NB4 (cell line): ENCODE measurements at regions not wholly inside any gene's neighbourhood (a gene's known extent, or its start where the extent isn't known, plus 50 kb on each side); places are given as distances from the start of the nearest gene placed in this dataset.

ENCODE experiments used
- DNase-seq: peaks from one replicate; pipeline ENCODE4 v3.0.0; 2010; ENCODE audit warnings: low read depth
- H3K4me3 ChIP-seq: one replicate; pipeline ENCODE4 v1.5.1; 2011; ENCODE audit warnings: mild to moderate bottlenecking, low read depth, low read length, moderate library complexity
- CTCF ChIP-seq: IDR thresholded peaks from one replicate; pipeline ENCODE4 v1.5.1; 2012; ENCODE audit warnings: low read depth, low read length
- MAX ChIP-seq: IDR thresholded peaks from 2 replicates; pipeline ENCODE4 v1.6.1; 2011; ENCODE audit warnings: low read depth, low read length
- MYC ChIP-seq: IDR thresholded peaks from 2 replicates; pipeline ENCODE4 v1.6.1; 2011; ENCODE audit warnings: low read depth, low read length
- POLR2A ChIP-seq: IDR thresholded peaks from 2 replicates; pipeline ENCODE4 v1.6.1; 2011; ENCODE audit warnings: mild to moderate bottlenecking; ENCODE audit not compliant: insufficient read length; ENCODE audit errors: extremely low read depth

GRCh38 chr20:52921340-52921739, 50.8 kb upstream of the TSHZ2 start:
- H3K4me3 ChIP-seq: no peak overlapping the region
- DNase-seq: no peak
- TF ChIP-seq MYC (no peak), POLR2A (no peak)

- no peak for TF ChIP-seq MYC
- TF ChIP-seq CTCF: no peak
- no peak for TF ChIP-seq POLR2A
- TF ChIP-seq MAX: no peak
- no peak overlapping the region for H3K4me3 ChIP-seq
- no peak for DNase-seq
These were observed 53.8 kb upstream of the TSHZ2 start for GRCh38 chr20:52918311-52918710.

GRCh38 chr20:52915564-52915963, 56.6 kb upstream of the TSHZ2 start:
- DNase-seq: no peak
- no peak for TF ChIP-seq MYC
- TF ChIP-seq CTCF: no peak
- no peak for TF ChIP-seq POLR2A
- TF ChIP-seq MAX: no peak
- H3K4me3 ChIP-seq: no peak overlapping the region

GRCh38 chr20:52914870-52915269, 57.3 kb upstream of the TSHZ2 start:
- TF ChIP-seq CTCF: no peak
- TF ChIP-seq MYC: no peak
- no peak for TF ChIP-seq MAX
- no peak for TF ChIP-seq POLR2A
- DNase-seq: no peak
- H3K4me3 ChIP-seq: no peak overlapping the region

GRCh38 chr20:52913650-52914387, 58.3 kb upstream of the TSHZ2 start:
- DNase-seq: no peak
- TF ChIP-seq CTCF (no peak), MYC (no peak), MAX (no peak), POLR2A (no peak)
- H3K4me3 ChIP-seq: no peak overlapping the region

- DNase-seq: no peak
- TF ChIP-seq CTCF: no peak
- TF ChIP-seq MAX: no peak
- TF ChIP-seq MYC: no peak
- TF ChIP-seq POLR2A: no peak
- no peak overlapping the region for H3K4me3 ChIP-seq
These were observed 66.7 kb upstream of the TSHZ2 start for GRCh38 chr20:52905241-52905994.
